A549 (cell line): ENCODE measurements at regions not wholly inside any gene's neighbourhood (a gene's known extent, or its start where the extent isn't known, plus 50 kb on each side); places are given as distances from the start of the nearest gene placed in this dataset.

Experiments used
- ATAC-seq, 2 experiments: fragments of 200-7000 bp in 1 of 2; fragments of >200 bp in 1 of 2; cut with Nextera tagmentation in 1 of 2; cut with Tn5 transposase in 1 of 2; 3 replicates each; pipeline versions ENCODE4 v1.8.0 to v1.9.1; 2018 to 2020; ENCODE audit warnings: mild to moderate bottlenecking in 1 of 2, moderate library complexity in 1 of 2
- CTCF ChIA-PET: fragments of 300-600 bp; sonication (Branson Sonifier 250); formaldehyde crosslinking; extraction: SDS; loops from one replicate; lab custom pipeline; 2021; ENCODE audit warnings: antibody characterized with exemption, inconsistent platforms; lab: Yijun Ruan, JAX
- POLR2A ChIA-PET: fragments of 350-600 bp; formaldehyde crosslinking; extraction: SDS; loops from one replicate; lab custom pipeline; 2021; ENCODE audit warnings: antibody characterized with exemption, inconsistent platforms; lab: Yijun Ruan, JAX
- DNase-seq, 2 experiments: peaks; one replicate each; pipeline versions ENCODE4 v3.0.0 to v3.0.0-alpha.2; 2011 to 2016; ENCODE audit warnings: low read depth in 1 of 2, low spot score in 1 of 2
- FAIRE-seq: peaks from 2 replicates; lab custom pipeline; 2011; peaks lifted over from hg19 to GRCh38; lab: Jason Lieb, UNC
- H3K27ac ChIP-seq, 2 experiments: fragments of >200 bp; sonication (Bioruptor Twin); formaldehyde crosslinking; 3 replicates each; pipeline ENCODE4 v1.5.1; 2016 to 2017
- H3K4me1 ChIP-seq: fragments of >200 bp; sonication (Bioruptor Twin); formaldehyde crosslinking; 3 replicates; pipeline ENCODE4 v1.6.1; 2016
- H3K4me2 ChIP-seq: fragments of >200 bp; sonication (Bioruptor Twin); formaldehyde crosslinking; 3 replicates; pipeline ENCODE4 v1.6.1; 2016
- H3K4me3 ChIP-seq: fragments of >200 bp; sonication (Bioruptor Twin); formaldehyde crosslinking; 3 replicates; pipeline ENCODE4 v1.5.1; 2016
- H3K9me3 ChIP-seq: fragments of >200 bp; sonication (Bioruptor Twin); formaldehyde crosslinking; 3 replicates; pipeline ENCODE4 v1.6.1; 2016
- ATOH8 ChIP-seq: fragments of 250-450 bp; sonication (Bioruptor Pico); IDR thresholded peaks from 2 replicates; pipeline ENCODE4 v1.5.0; 2020; ENCODE audit warnings: low read depth, mild to moderate bottlenecking, moderate library complexity
- BCL3 ChIP-seq: fragments of >200 bp; sonication (Bioruptor Twin); formaldehyde crosslinking; IDR thresholded peaks from 3 replicates; pipeline ENCODE4 v1.6.1; 2016
- BHLHE40 ChIP-seq: IDR thresholded peaks from 2 replicates; pipeline ENCODE4 v1.6.1; 2012; ENCODE audit warnings: low read depth, low read length, inconsistent platforms
- CEBPB ChIP-seq, 2 experiments: fragments of >200 bp in 1 of 2; sonication (Bioruptor Twin) in 1 of 2; formaldehyde crosslinking in 1 of 2; IDR thresholded peaks; 2 replicates each; pipeline ENCODE4 v1.6.1; 2012 to 2016
- E2F6 ChIP-seq: IDR thresholded peaks from 2 replicates; pipeline ENCODE4 v1.6.1; 2012; ENCODE audit warnings: low read depth, borderline replicate concordance
- EP300 ChIP-seq, 2 experiments: fragments of >200 bp; sonication (Bioruptor Twin); formaldehyde crosslinking; IDR thresholded peaks; 2 replicates in 1 of 2; 3 replicates in 1 of 2; pipeline ENCODE4 v1.6.1; 2016 to 2017
- FOSL2 ChIP-seq, 2 experiments: fragments of 450-650 bp in 1 of 2; fragments of >200 bp in 1 of 2; sonication (Bioruptor Twin) in 1 of 2; formaldehyde crosslinking; IDR thresholded peaks; 2 replicates each; pipeline versions ENCODE4 v1.5.0 to v1.6.1; 2016 to 2020; ENCODE audit warnings: mild to moderate bottlenecking in 1 of 2, moderate library complexity in 1 of 2
- GATA3 ChIP-seq: IDR thresholded peaks from 2 replicates; pipeline ENCODE4 v1.6.1; 2012; ENCODE audit warnings: borderline replicate concordance
- HOXB5 ChIP-seq: fragments of 250-450 bp; sonication (Bioruptor Pico); IDR thresholded peaks from 2 replicates; pipeline ENCODE4 v1.5.0; 2020; ENCODE audit warnings: mild to moderate bottlenecking, moderate library complexity
- KDM1A ChIP-seq: fragments of 200-600 bp; sonication (generic); IDR thresholded peaks from 2 replicates; pipeline ENCODE4 v1.6.1; 2016; ENCODE audit warnings: low read depth, mild to moderate bottlenecking
- MAFK ChIP-seq: fragments of 450-650 bp; IDR thresholded peaks from 2 replicates; pipeline ENCODE4 v1.6.1; 2014; ENCODE audit not compliant: partially characterized antibody
- MAX ChIP-seq: IDR thresholded peaks from 2 replicates; pipeline ENCODE4 v1.6.1; 2012
- MAZ ChIP-seq: fragments of 150-350 bp; IDR thresholded peaks from 2 replicates; pipeline ENCODE4 v1.6.1; 2014; ENCODE audit warnings: antibody characterized with exemption, low read depth, low read length, borderline replicate concordance
- NFE2L2 ChIP-seq: fragments of 150-350 bp; conservative IDR thresholded peaks from 2 replicates; pipeline ENCODE4 v1.6.1; 2014; ENCODE audit warnings: low read length
- NPAS2 ChIP-seq: fragments of 250-450 bp; sonication (Bioruptor Pico); IDR thresholded peaks from 2 replicates; pipeline ENCODE4 v1.8.0; 2022; ENCODE audit warnings: mild to moderate bottlenecking, moderate library complexity, borderline replicate concordance
- PBX3 ChIP-seq: IDR thresholded peaks from 2 replicates; pipeline ENCODE4 v1.6.1; 2012
- POLR2AphosphoS2 ChIP-seq: conservative IDR thresholded peaks from 2 replicates; pipeline ENCODE4 v1.6.1; 2012; ENCODE audit warnings: low read length, improper control_type of control experiment, inconsistent platforms
- RCOR1 ChIP-seq: fragments of 150-350 bp; IDR thresholded peaks from 2 replicates; pipeline ENCODE4 v1.6.1; 2014; ENCODE audit warnings: antibody characterized with exemption, low read length, low read depth
- RNF2 ChIP-seq: fragments of 200-600 bp; sonication (generic); IDR thresholded peaks from 2 replicates; pipeline ENCODE4 v1.6.1; 2016; ENCODE audit warnings: low read depth, mild to moderate bottlenecking, antibody characterized with exemption, moderate library complexity, borderline replicate concordance
- SMC3 ChIP-seq: fragments of >200 bp; sonication (Bioruptor Twin); formaldehyde crosslinking; IDR thresholded peaks from 3 replicates; pipeline ENCODE4 v1.6.1; 2018; ENCODE audit warnings: inconsistent platforms
- SREBF2 ChIP-seq: fragments of 450-650 bp; IDR thresholded peaks from 2 replicates; pipeline ENCODE4 v1.6.1; 2014; ENCODE audit warnings: mild to moderate bottlenecking, moderate library complexity
- TFCP2L1 ChIP-seq: fragments of 250-450 bp; sonication (Bioruptor Pico); IDR thresholded peaks from 2 replicates; pipeline ENCODE4 v1.5.0; 2021; ENCODE audit warnings: mild to moderate bottlenecking
- TP53 ChIP-seq: fragments of 250-450 bp; sonication (Bioruptor Pico); IDR thresholded peaks from 2 replicates; pipeline ENCODE4 v1.5.0; 2021; ENCODE audit warnings: mild to moderate bottlenecking, moderate library complexity
- USF2 ChIP-seq: fragments of 450-650 bp; IDR thresholded peaks from 2 replicates; pipeline ENCODE4 v1.6.1; 2014; ENCODE audit warnings: antibody characterized with exemption
- ZFP36 ChIP-seq: fragments of 450-650 bp; IDR thresholded peaks from 2 replicates; pipeline ENCODE4 v1.6.1; 2014; ENCODE audit warnings: borderline replicate concordance; ENCODE audit not compliant: partially characterized antibody
- WGBS: methylation state at CpG from one replicate; pipeline ENCODE4 v1.1.6; 2017; ENCODE audit errors: missing lambda C conversion rate; 5-methylcytosine and 5-hydroxymethylcytosine counted together

- no peak for DNase-seq
- Histone ChIP-seq H3K27ac (no peak overlapping the region), H3K4me2 (no peak overlapping the region), H3K4me1 (peaks cover 12% of the 10 kb centered on the region), H3K4me3 (no peak overlapping the region), H3K9me3 (peaks cover 13% of the 10 kb centered on the region)
- POLR2A ChIA-PET, result no interaction called here
- no peak for FAIRE-seq
- WGBS, result 60% methylated on average over 2 of the region's 2 CpGs
- TF ChIP-seq ATOH8 (CRISPR knock-in tag), result no peak
- no peak for TF ChIP-seq BCL3
- TF ChIP-seq MAX, result no peak
- TF ChIP-seq NPAS2, result no peak
- no peak for TF ChIP-seq ZFP36
- CTCF ChIA-PET, result interaction anchor here (0.9 to 2.0 kb wide), 2 partner anchors 58 to 74 kb away, joined by 3 to 7 read pairs; no protein-coding TSS in a partner anchor
- ATAC-seq, result no peak
Observed at GRCh38 chr5:142474431-142475094, 149.7 kb upstream of the SPRY4 start.

- POLR2A ChIA-PET, result interaction anchor here (0.7 kb wide), 2 partner anchors 117 to 252 kb away, joined by 4 read pairs; no protein-coding TSS in a partner anchor
- H3K27ac ChIP-seq, result peak overlapping the region; percentile 37 to 73; a peak in 4 of 6 replicates
- peak overlapping the region; percentile 26; the same call in 2 of the 3 replicates for H3K4me2 ChIP-seq
- H3K9me3 ChIP-seq, result no peaks in the 10 kb centered on the region
- H3K4me3 ChIP-seq, result no peak overlapping the region
- no peak for ATAC-seq
- no peak for TF ChIP-seq TFCP2L1 (CRISPR knock-in tag)
- no peak for TF ChIP-seq MAX
- no peak for TF ChIP-seq TP53
- TF ChIP-seq SMC3, result no peak
- no peak for TF ChIP-seq BHLHE40
- TF ChIP-seq USF2, result no peak
- TF ChIP-seq POLR2AphosphoS2, result no peak
- TF ChIP-seq PBX3, result no peak
- TF ChIP-seq, all 56 proteins: peak for 0
- FAIRE-seq (no peak), DNase-seq (no peak)
- H3K4me1 ChIP-seq, result peaks cover 12% of the 10 kb centered on the region
- CTCF ChIA-PET, result no interaction called here
Observed at GRCh38 chr5:142473038-142473437, 148.2 kb upstream of the SPRY4 start.

- peaks cover 12% of the 10 kb centered on the region for H3K4me1 ChIP-seq
- ChIA-PET CTCF (interaction anchor here (0.8 to 1.2 kb wide), 2 partner anchors 9 to 49 kb away, joined by 3 read pairs; no protein-coding TSS in a partner anchor), POLR2A (no interaction called here)
Observed at GRCh38 chr5:142472306-142472951, 147.6 kb upstream of the SPRY4 start.

More at GRCh38 chr5:142472306-142472951, 147.6 kb upstream of the SPRY4 start:
- peak; percentile 74 to 82 for DNase-seq
- Histone ChIP-seq H3K9me3 (no peaks in the 10 kb centered on the region), H3K4me3 (no peak overlapping the region)
- TF ChIP-seq HOXB5 (CRISPR knock-in tag) (no peak), MAFK (peak; percentile 75), MAZ (no peak), E2F6 (no peak), SREBF2 (no peak), RCOR1 (no peak), NFE2L2 (peak; percentile 46; the same call in 1 of the 2 replicates), EP300 (IDR thresholded peaks at IDR 0.05) (peak in 1 of 2 experiments; percentile 21; a peak in 1 of 5 replicates), GATA3 (no peak), CEBPB (IDR thresholded peaks at IDR 0.05) (0 out of 4 replicates have a peak, but pooled peaks of 1 of the 2 experiments have one; percentile 31), RNF2 (no peak), KDM1A (no peak), FOSL2 (IDR thresholded peaks at IDR 0.05) (no peak), FOSL2 (CRISPR knock-in tag; IDR thresholded peaks at IDR 0.05) (peak; percentile 46; the same call in 1 of the 2 replicates)
- TF ChIP-seq, all 56 proteins: peak for 5
- H3K4me2 ChIP-seq, result peak overlapping the region; percentile 26
- no peak for FAIRE-seq
- ATAC-seq, result peak; percentile 91 to 96
- peak overlapping the region; percentile 37 to 73 for H3K27ac ChIP-seq
- WGBS, result 44% methylated on average over 7 of the region's 7 CpGs
